WTC11 (cell line): ENCODE measurements at regions not wholly inside any gene's neighbourhood (a gene's known extent, or its start where the extent isn't known, plus 50 kb on each side); places are given as distances from the start of the nearest gene placed in this dataset.

Experiments used
- ATAC-seq: fragments of 200-7000 bp; cut with Tn5 transposase; 2 replicates; pipeline ENCODE4 v1.10.0; 2021; ENCODE audit warnings: mild to moderate bottlenecking, moderate library complexity
- CTCF ChIA-PET: fragments of 300-600 bp; sonication (Branson Sonifier 250); formaldehyde crosslinking; loops from one replicate; lab custom pipeline; 2021; ENCODE audit warnings: antibody characterized with exemption; lab: Charles Lee
- POLR2A ChIA-PET: fragments of 350-600 bp; sonication (Branson Sonifier 250); formaldehyde crosslinking; loops from one replicate; lab custom pipeline; 2021; ENCODE audit warnings: antibody characterized with exemption; lab: Charles Lee
- DNase-seq: peaks from one replicate; pipeline ENCODE4 v3.0.0; 2021; ENCODE audit warnings: low spot score
- H3K27ac Mint-ChIP-seq: 2 replicates; pipeline ENCODE4 v1.8.0; 2021; ENCODE audit warnings: mixed read lengths
- H3K27me3 Mint-ChIP-seq: 2 replicates; pipeline ENCODE4 v1.8.0; 2021; ENCODE audit warnings: low read depth, mild to moderate bottlenecking, moderate library complexity, mixed read lengths
- H3K36me3 Mint-ChIP-seq: 2 replicates; pipeline ENCODE4 v1.8.0; 2021; ENCODE audit warnings: mixed read lengths
- H3K4me1 Mint-ChIP-seq: 2 replicates; pipeline ENCODE4 v1.8.0; 2022; ENCODE audit warnings: mixed read lengths
- H3K4me3 Mint-ChIP-seq: 2 replicates; pipeline ENCODE4 v1.8.0; 2021; ENCODE audit warnings: mild to moderate bottlenecking, moderate library complexity, mixed read lengths
- H3K9me3 Mint-ChIP-seq: 2 replicates; pipeline ENCODE4 v1.8.0; 2021; ENCODE audit warnings: mixed read lengths
- ATF1 ChIP-seq: sonication (generic); formaldehyde crosslinking; IDR thresholded peaks from 2 replicates; pipeline ENCODE4 v1.8.1; 2023; ENCODE audit warnings: mild to moderate bottlenecking, moderate library complexity, missing genetic modification reagents
- CREM ChIP-seq: sonication (generic); formaldehyde crosslinking; IDR thresholded peaks from 2 replicates; pipeline ENCODE4 v1.8.1; 2022; ENCODE audit warnings: mild to moderate bottlenecking, missing genetic modification reagents, moderate library complexity
- ELF4 ChIP-seq: sonication (generic); formaldehyde crosslinking; IDR thresholded peaks from 2 replicates; pipeline ENCODE4 v1.8.1; 2022; ENCODE audit warnings: low read depth, mild to moderate bottlenecking, moderate library complexity, missing genetic modification reagents
- ERG ChIP-seq: fragments of 250-450 bp; sonication (Bioruptor Pico); IDR thresholded peaks from 2 replicates; pipeline ENCODE4 v1.8.0; 2021; ENCODE audit warnings: mild to moderate bottlenecking
- ESRRA ChIP-seq: sonication (generic); formaldehyde crosslinking; IDR thresholded peaks from 2 replicates; pipeline ENCODE4 v1.8.1; 2022; ENCODE audit warnings: mild to moderate bottlenecking, missing genetic modification reagents, borderline replicate concordance
- FOXP1 ChIP-seq: sonication (generic); formaldehyde crosslinking; IDR thresholded peaks from 2 replicates; pipeline ENCODE4 v1.8.0; 2022; ENCODE audit warnings: missing genetic modification reagents, mild to moderate bottlenecking, moderate library complexity, borderline replicate concordance
- IRF1 ChIP-seq: sonication (generic); formaldehyde crosslinking; IDR thresholded peaks from 2 replicates; pipeline ENCODE4 v1.8.0; 2023; ENCODE audit warnings: missing genetic modification reagents
- MLX ChIP-seq: sonication (generic); formaldehyde crosslinking; IDR thresholded peaks from 2 replicates; pipeline ENCODE4 v1.8.1; 2023; ENCODE audit warnings: mild to moderate bottlenecking, missing genetic modification reagents, moderate library complexity
- NFE2L1 ChIP-seq: sonication (generic); formaldehyde crosslinking; IDR thresholded peaks from 2 replicates; pipeline ENCODE4 v1.8.1; 2023; ENCODE audit warnings: missing genetic modification reagents
- NR1H2 ChIP-seq: sonication (generic); formaldehyde crosslinking; IDR thresholded peaks from 2 replicates; pipeline ENCODE4 v1.9.0; 2021; ENCODE audit warnings: mild to moderate bottlenecking, moderate library complexity, missing genetic modification reagents
- PRDM15 ChIP-seq: sonication (generic); formaldehyde crosslinking; IDR thresholded peaks from 2 replicates; pipeline ENCODE4 v1.8.0; 2022; ENCODE audit warnings: missing genetic modification reagents
- SMAD4 ChIP-seq: sonication (generic); formaldehyde crosslinking; IDR thresholded peaks from 2 replicates; pipeline ENCODE4 v1.8.0; 2022; ENCODE audit warnings: mild to moderate bottlenecking, missing genetic modification reagents
- SP1 ChIP-seq: sonication (generic); formaldehyde crosslinking; conservative IDR thresholded peaks from 2 replicates; pipeline ENCODE4 v1.8.1; 2022; ENCODE audit warnings: missing genetic modification reagents
- ZNF219 ChIP-seq: sonication (generic); formaldehyde crosslinking; IDR thresholded peaks from 2 replicates; pipeline ENCODE4 v1.8.0; 2023; ENCODE audit warnings: missing genetic modification reagents, mild to moderate bottlenecking, borderline replicate concordance
- ZNF281 ChIP-seq: sonication (generic); formaldehyde crosslinking; IDR thresholded peaks from 2 replicates; pipeline ENCODE4 v1.8.0; 2023; ENCODE audit warnings: mild to moderate bottlenecking, missing genetic modification reagents
- ZNF512 ChIP-seq: sonication (generic); formaldehyde crosslinking; IDR thresholded peaks from 2 replicates; pipeline ENCODE4 v1.8.1; 2022; ENCODE audit warnings: missing genetic modification reagents, borderline replicate concordance
- TF ChIP-seq, protein P1 (sequence below): sonication (generic); formaldehyde crosslinking; IDR thresholded peaks from 2 replicates; pipeline ENCODE4 v1.8.1; 2023; ENCODE audit warnings: mild to moderate bottlenecking, missing genetic modification reagents, moderate library complexity
- TF ChIP-seq, protein P2 (sequence below): sonication (generic); formaldehyde crosslinking; IDR thresholded peaks from 2 replicates; pipeline ENCODE4 v1.8.0; 2022; ENCODE audit warnings: mild to moderate bottlenecking, missing genetic modification reagents

GRCh38 chr1:188590641-188591040, 1761.9 kb downstream of the PLA2G4A start (continued):
- TF ChIP-seq IRF1 (CRISPR knock-in tag) (no peak), ERG (CRISPR knock-in tag) (no peak), FOXP1 (CRISPR knock-in tag) (no peak), ESRRA (CRISPR knock-in tag) (no peak), CREM (no peak)

GRCh38 chr1:188594542-188595235, 1765.9 kb downstream of the PLA2G4A start:
- CTCF ChIA-PET, result interaction anchor here (0.7 to 1.7 kb wide), 3 partner anchors 9 to 187 kb away, joined by 3 to 4 read pairs (median 3); no protein-coding TSS in a partner anchor
- H3K27me3 Mint-ChIP-seq, result no peaks in the 10 kb centered on the region
- DNase-seq (no peak), ATAC-seq (peak; percentile 39; the same call in 1 of the 2 replicates)
- no peak overlapping the region for H3K4me3 Mint-ChIP-seq
- POLR2A ChIA-PET, result no interaction called here
- H3K36me3 Mint-ChIP-seq, result peaks cover 3% of the 10 kb centered on the region; the same call in 1 of the 2 replicates
- H3K4me1 Mint-ChIP-seq, result no peaks in the 10 kb centered on the region
- TF ChIP-seq NR1H2 (no peak), ELF4 (no peak), ZNF281 (no peak)
- TF ChIP-seq, protein P1, sequence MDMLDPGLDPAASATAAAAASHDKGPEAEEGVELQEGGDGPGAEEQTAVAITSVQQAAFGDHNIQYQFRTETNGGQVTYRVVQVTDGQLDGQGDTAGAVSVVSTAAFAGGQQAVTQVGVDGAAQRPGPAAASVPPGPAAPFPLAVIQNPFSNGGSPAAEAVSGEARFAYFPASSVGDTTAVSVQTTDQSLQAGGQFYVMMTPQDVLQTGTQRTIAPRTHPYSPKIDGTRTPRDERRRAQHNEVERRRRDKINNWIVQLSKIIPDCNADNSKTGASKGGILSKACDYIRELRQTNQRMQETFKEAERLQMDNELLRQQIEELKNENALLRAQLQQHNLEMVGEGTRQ (CRISPR knock-in tag), result no peak
- peaks cover 11% of the 10 kb centered on the region for H3K9me3 Mint-ChIP-seq
- no peak overlapping the region for H3K27ac Mint-ChIP-seq

DNA sequence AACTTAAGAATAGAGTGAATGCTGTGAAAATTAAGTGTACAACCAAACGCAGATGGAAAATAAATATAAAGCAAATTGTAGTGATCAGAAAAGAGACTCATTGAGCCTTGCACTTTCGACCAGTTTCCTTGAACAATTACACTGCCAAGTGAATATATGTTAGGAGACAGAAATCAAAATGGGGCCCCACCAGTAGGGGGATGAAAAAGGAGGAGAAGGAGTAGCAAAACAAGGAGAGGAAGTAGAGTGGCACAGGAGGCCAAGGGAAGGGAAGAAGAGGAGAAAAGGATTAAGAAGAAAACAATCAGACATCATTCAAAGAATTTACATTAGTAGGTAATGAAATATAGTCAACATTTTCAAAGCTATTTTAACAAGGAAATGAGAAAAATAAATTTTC, 1770.6 kb downstream of the PLA2G4A start:
- no peaks in the 10 kb centered on the region for H3K27me3 Mint-ChIP-seq
- H3K36me3 Mint-ChIP-seq, result no peaks in the 10 kb centered on the region
- ChIA-PET CTCF (no interaction called here), POLR2A (no interaction called here)
- DNase-seq, result no peak
- peaks cover 6% of the 10 kb centered on the region; the same call in 1 of the 2 replicates for H3K9me3 Mint-ChIP-seq
- no peaks in the 10 kb centered on the region for H3K4me1 Mint-ChIP-seq
- peak; percentile 70 for ATAC-seq
- H3K4me3 Mint-ChIP-seq, result no peak overlapping the region
- H3K27ac Mint-ChIP-seq, result no peak overlapping the region
- TF ChIP-seq ZNF512 (CRISPR knock-in tag) (no peak), NFE2L1 (no peak), MLX (CRISPR knock-in tag) (no peak), PRDM15 (no peak), FOXP1 (CRISPR knock-in tag) (no peak), ZNF219 (CRISPR knock-in tag) (no peak), ESRRA (CRISPR knock-in tag) (no peak), SP1 (CRISPR knock-in tag) (no peak), ATF1 (CRISPR knock-in tag) (no peak), SMAD4 (CRISPR knock-in tag) (no peak)
- TF ChIP-seq, protein P1 (CRISPR knock-in tag), result no peak
- TF ChIP-seq, protein P2, sequence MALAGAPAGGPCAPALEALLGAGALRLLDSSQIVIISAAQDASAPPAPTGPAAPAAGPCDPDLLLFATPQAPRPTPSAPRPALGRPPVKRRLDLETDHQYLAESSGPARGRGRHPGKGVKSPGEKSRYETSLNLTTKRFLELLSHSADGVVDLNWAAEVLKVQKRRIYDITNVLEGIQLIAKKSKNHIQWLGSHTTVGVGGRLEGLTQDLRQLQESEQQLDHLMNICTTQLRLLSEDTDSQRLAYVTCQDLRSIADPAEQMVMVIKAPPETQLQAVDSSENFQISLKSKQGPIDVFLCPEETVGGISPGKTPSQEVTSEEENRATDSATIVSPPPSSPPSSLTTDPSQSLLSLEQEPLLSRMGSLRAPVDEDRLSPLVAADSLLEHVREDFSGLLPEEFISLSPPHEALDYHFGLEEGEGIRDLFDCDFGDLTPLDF (CRISPR knock-in tag), result no peak
